NT2/D1 (cell line): ENCODE measurements at regions not wholly inside any gene's neighbourhood (a gene's known extent, or its start where the extent isn't known, plus 50 kb on each side); places are given as distances from the start of the nearest gene placed in this dataset.
A peak's percentile ranks its signal among the peaks of the same experiment; 100 is the strongest.

ENCODE experiments used
- DNase-seq: peaks from one replicate; pipeline ENCODE4 v3.0.0-alpha.2; 2011; ENCODE audit warnings: low read depth, low spot score
- H3K27me3 ChIP-seq: 2 replicates; pipeline ENCODE4 v1.6.0; 2011; ENCODE audit warnings: mild to moderate bottlenecking; ENCODE audit not compliant: insufficient read length, insufficient read depth
- H3K36me3 ChIP-seq: 2 replicates; pipeline ENCODE4 v1.6.1; 2011; ENCODE audit warnings: mild to moderate bottlenecking, low read length, mixed read lengths; ENCODE audit not compliant: insufficient read depth, insufficient read length
- H3K4me1 ChIP-seq: 2 replicates; pipeline ENCODE4 v1.5.1; 2011; ENCODE audit not compliant: insufficient read depth, insufficient read length
- H3K4me3 ChIP-seq: 2 replicates; pipeline ENCODE4 v1.5.1; 2011; ENCODE audit warnings: low read depth; ENCODE audit not compliant: insufficient read length
- H3K9ac ChIP-seq: 2 replicates; pipeline ENCODE4 v1.6.0; 2011; ENCODE audit warnings: low read depth; ENCODE audit not compliant: insufficient read length
- H3K9me3 ChIP-seq: 2 replicates; pipeline ENCODE4 v1.5.1; 2011; ENCODE audit warnings: mild to moderate bottlenecking, low read length; ENCODE audit not compliant: insufficient read depth
- SUZ12 ChIP-seq: IDR thresholded peaks from 2 replicates; pipeline ENCODE4 v1.6.1; 2011; ENCODE audit not compliant: insufficient read length, insufficient read depth; ENCODE audit errors: extremely low read depth
- YY1 ChIP-seq: IDR thresholded peaks from 2 replicates; pipeline ENCODE4 v1.6.1; 2011; ENCODE audit not compliant: insufficient read length, insufficient read depth
- ZNF274 ChIP-seq: IDR thresholded peaks from 2 replicates; pipeline ENCODE4 v1.6.1; 2011; ENCODE audit warnings: mild to moderate bottlenecking, low read depth, low read length

DNA sequence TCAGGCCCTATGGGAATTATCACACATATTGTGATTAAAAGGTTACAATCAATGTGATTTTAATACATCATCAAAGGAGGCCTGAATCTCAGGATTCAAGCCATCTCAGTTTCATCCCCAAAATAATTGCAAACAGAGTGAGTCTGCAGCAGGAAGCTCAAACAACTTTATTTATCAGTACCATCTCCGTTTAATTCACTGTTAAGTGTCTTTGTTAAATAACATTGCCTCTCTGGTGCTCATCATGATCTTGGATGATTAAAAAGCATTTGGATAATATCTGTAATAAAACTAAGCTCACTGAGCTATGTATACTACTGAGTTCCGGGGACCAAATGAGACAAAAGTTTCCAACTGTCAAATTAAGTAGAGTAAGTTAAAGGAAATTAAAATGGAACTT lies 817.8 kb upstream of the CNTNAP5 start:
- H3K36me3 ChIP-seq = no peaks in the 10 kb centered on the region
- DNase-seq = no peak
- no peak for TF ChIP-seq SUZ12
- no peak for TF ChIP-seq YY1
- TF ChIP-seq ZNF274 = no peak
- H3K9me3 ChIP-seq = no peaks in the 10 kb centered on the region
- H3K9ac ChIP-seq = no peak overlapping the region
- no peaks in the 10 kb centered on the region for H3K27me3 ChIP-seq
- H3K4me1 ChIP-seq = no peaks in the 10 kb centered on the region
- no peak overlapping the region for H3K4me3 ChIP-seq

DNA sequence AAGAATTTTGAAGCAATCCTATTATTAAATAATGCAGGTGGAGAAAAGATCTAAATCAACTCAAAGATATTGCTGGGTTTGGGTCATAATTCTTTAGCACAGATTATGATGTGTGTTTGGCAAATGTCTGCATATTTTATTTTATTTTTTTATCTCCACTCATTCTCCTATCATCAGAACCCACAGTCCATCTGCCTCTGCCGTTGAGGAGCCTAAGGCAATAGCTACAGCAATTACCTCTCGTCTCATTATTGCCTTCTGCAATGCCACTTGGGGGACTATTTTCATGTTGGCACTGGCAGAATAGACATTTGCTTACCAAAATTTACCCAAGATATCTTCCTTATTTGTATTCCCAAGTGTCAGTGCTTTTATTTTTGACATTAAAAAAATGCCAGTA lies 815.9 kb upstream of the CNTNAP5 start:
- Histone ChIP-seq H3K27me3 (no peaks in the 10 kb centered on the region), H3K36me3 (no peaks in the 10 kb centered on the region), H3K4me3 (no peak overlapping the region), H3K9ac (no peak overlapping the region), H3K9me3 (no peaks in the 10 kb centered on the region), H3K4me1 (no peaks in the 10 kb centered on the region)
- no peak for DNase-seq
- TF ChIP-seq ZNF274 (no peak), YY1 (no peak), SUZ12 (no peak)

DNA sequence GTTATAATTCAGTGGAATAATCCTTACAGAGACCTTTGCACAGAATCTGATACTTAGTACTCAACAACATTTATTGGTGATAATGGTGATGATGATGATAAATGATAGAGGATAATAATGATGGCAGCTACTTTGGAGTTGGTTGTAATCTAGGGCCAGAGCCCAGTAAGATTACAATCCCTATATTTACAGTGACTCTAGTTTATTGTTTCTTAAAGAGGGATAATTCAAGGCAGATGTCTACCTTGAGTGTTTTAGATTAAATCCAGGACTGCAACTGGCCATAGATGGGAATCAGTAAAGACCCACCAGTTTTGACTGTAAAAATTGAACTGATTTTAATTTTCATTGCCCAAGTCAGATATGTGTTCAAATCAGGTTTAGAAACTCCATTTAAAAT lies 813.9 kb upstream of the CNTNAP5 start:
- no peak overlapping the region for H3K4me3 ChIP-seq
- no peak for TF ChIP-seq ZNF274
- TF ChIP-seq SUZ12 = no peak
- no peak for TF ChIP-seq YY1
- H3K36me3 ChIP-seq = no peaks in the 10 kb centered on the region
- no peaks in the 10 kb centered on the region for H3K27me3 ChIP-seq
- H3K4me1 ChIP-seq = no peaks in the 10 kb centered on the region
- DNase-seq = no peak
- no peaks in the 10 kb centered on the region for H3K9me3 ChIP-seq
- H3K9ac ChIP-seq = no peak overlapping the region

DNA sequence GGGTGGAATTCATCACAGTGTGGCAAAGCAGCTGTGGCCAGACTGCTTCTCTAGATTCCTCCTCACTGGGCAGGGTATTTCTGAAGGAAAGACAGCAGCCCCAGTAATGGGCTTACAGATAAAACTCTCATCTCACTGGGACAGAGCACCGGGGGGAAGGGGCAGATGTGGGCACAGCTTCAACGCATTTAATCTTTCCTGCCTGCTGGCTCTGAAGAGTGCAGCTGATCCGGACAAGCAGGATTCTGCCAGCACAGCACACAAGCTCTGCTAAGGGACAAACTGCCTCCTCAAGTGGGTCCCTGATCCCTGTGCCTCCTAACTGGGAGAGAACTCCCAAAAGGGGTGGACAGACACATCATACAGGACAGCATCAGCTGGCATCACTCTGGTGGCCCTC lies 779.9 kb upstream of the CNTNAP5 start:
- DNase-seq = no peak
- no peaks in the 10 kb centered on the region for H3K9me3 ChIP-seq
- no peaks in the 10 kb centered on the region for H3K36me3 ChIP-seq
- H3K9ac ChIP-seq = no peak overlapping the region
- no peak overlapping the region for H3K4me3 ChIP-seq
- no peaks in the 10 kb centered on the region for H3K4me1 ChIP-seq
- no peaks in the 10 kb centered on the region for H3K27me3 ChIP-seq
- TF ChIP-seq YY1 (no peak), SUZ12 (no peak), ZNF274 (no peak)

DNA sequence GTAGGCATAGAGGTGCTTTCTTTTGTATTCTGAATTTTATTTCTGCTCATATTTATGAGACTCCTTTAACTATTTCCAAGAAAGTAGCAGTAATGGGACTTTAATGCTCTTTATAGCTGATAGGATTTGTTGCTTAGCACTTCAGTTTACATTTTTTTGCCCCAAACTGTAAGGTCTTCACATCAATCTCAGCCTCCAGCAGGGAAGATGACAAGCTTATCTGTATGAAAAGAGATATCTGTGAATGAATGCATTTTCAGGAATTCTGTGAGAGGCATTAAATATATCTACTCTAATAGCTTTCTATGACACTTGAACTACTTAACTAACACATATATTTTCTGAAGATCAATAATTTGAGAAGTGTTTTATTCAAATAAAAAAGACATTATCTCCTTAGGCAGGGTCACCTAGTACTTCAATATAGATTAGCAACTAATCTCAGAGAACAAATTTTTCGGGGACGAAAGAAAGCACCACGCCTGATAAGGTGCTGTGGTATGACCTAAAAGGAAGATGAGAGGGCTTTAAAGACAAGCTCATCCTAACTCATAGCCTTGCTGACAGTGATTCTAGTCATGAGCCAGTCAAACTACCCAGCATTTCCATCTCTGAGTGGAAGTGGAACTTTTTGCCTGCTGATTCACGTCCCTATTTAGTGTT lies 766.1 kb upstream of the CNTNAP5 start:
- Histone ChIP-seq H3K9ac (no peak overlapping the region), H3K36me3 (no peaks in the 10 kb centered on the region), H3K27me3 (no peaks in the 10 kb centered on the region), H3K4me1 (no peaks in the 10 kb centered on the region), H3K9me3 (no peaks in the 10 kb centered on the region), H3K4me3 (no peak overlapping the region)
- no peak for DNase-seq
- TF ChIP-seq YY1 (no peak), ZNF274 (no peak), SUZ12 (no peak)

DNA sequence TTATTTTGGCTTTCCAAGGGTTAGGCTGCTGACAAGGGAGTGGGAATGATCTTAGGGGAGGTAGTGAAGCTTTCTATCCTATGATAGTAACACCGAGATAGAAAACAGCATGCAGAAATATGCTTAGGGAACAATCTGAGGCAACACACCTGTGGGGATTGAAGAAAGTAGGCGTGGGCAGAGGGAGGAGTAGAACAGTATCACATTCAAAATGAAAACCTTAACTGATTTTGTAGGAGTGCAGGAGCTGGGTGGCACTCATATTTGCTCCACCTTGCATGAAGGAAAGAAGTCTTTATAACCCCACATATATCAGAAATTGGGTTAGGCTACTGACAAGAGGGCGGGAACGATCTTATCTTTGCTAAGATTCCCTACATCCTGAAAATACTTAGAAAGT lies 762.2 kb upstream of the CNTNAP5 start:
- no peaks in the 10 kb centered on the region for H3K36me3 ChIP-seq
- no peak overlapping the region for H3K4me3 ChIP-seq
- no peaks in the 10 kb centered on the region for H3K9me3 ChIP-seq
- H3K27me3 ChIP-seq = no peaks in the 10 kb centered on the region
- no peak overlapping the region for H3K9ac ChIP-seq
- TF ChIP-seq ZNF274 (no peak), YY1 (no peak), SUZ12 (no peak)
- no peaks in the 10 kb centered on the region for H3K4me1 ChIP-seq
- no peak for DNase-seq

DNA sequence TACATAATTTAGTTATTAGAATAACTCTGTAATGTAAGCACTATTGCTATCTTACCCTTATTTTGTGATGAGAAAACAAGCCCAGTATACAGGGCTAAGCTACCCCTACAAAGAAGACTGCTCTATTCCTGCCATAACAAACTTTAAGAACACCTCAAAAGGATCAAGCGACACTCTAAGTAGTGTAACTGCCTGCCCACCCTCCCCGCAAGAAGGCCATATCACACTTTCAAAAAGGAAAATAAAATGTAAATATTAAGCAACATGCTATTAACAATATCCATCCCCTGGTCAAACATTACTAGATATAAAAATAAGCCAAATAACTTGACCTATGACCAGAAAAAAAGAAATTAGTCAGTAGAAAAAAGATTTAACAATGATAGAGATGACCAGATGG lies 741.7 kb upstream of the CNTNAP5 start:
- H3K36me3 ChIP-seq = no peaks in the 10 kb centered on the region
- H3K9me3 ChIP-seq = no peaks in the 10 kb centered on the region
- DNase-seq = no peak
- H3K9ac ChIP-seq = no peak overlapping the region
- no peak for TF ChIP-seq SUZ12
- TF ChIP-seq ZNF274 = no peak
- no peak for TF ChIP-seq YY1
- H3K4me1 ChIP-seq = no peaks in the 10 kb centered on the region
- no peaks in the 10 kb centered on the region for H3K27me3 ChIP-seq
- no peak overlapping the region for H3K4me3 ChIP-seq

DNA sequence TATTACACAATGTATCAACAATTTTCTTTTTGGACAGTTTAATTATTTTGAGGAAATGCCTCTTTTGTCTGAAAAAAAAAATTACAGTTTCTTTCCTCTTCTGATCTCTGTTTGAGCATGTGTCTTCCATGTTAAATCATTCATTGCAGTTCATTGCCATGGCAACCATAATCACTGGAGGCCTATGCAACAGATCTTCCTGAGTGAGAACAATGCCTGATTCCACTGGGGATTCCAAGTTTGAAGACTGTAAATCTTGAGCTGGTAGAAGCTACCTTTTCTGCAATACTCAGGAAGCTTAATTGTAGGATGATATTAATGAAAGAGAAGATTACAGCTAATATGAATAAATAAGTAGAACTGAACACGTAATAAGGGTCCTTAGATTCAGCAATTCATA lies 721.4 kb upstream of the CNTNAP5 start:
- Histone ChIP-seq H3K9ac (no peak overlapping the region), H3K36me3 (no peaks in the 10 kb centered on the region), H3K4me1 (no peaks in the 10 kb centered on the region), H3K4me3 (no peak overlapping the region), H3K9me3 (no peaks in the 10 kb centered on the region), H3K27me3 (no peaks in the 10 kb centered on the region)
- TF ChIP-seq YY1 (no peak), ZNF274 (no peak), SUZ12 (no peak)
- peak; percentile 5 for DNase-seq
